Keratinocyte (primary cell): ENCODE measurements at regions not wholly inside any gene's neighbourhood (a gene's known extent, or its start where the extent isn't known, plus 50 kb on each side); places are given as distances from the start of the nearest gene placed in this dataset.

Source experiments
- DNase-seq: peaks from one replicate; pipeline ENCODE4 v3.0.0-alpha.2; 2011; ENCODE audit warnings: low read depth, missing footprints, low spot score
- FAIRE-seq: peaks from 2 replicates; lab custom pipeline; 2011; peaks lifted over from hg19 to GRCh38; lab: Jason Lieb, UNC
- H2AFZ ChIP-seq: 2 replicates; pipeline ENCODE4 v1.6.0; 2012; ENCODE audit warnings: low read length, control low read depth, inconsistent platforms; ENCODE audit not compliant: control insufficient read depth
- H3K27ac ChIP-seq: 2 replicates; pipeline ENCODE4 v1.5.1; 2011; ENCODE audit warnings: low read length; ENCODE audit not compliant: control insufficient read depth, insufficient read depth
- H3K27me3 ChIP-seq: 3 replicates; pipeline ENCODE4 v1.6.0; 2011; ENCODE audit warnings: low read length; ENCODE audit not compliant: control insufficient read depth, insufficient read depth; ENCODE audit errors: extremely low read depth
- H3K36me3 ChIP-seq, 2 experiments: 2 replicates in 1 of 2; 3 replicates in 1 of 2; pipeline ENCODE4 v1.5.1; 2011; ENCODE audit warnings: low read length in 2 of 2, mild to moderate bottlenecking in 1 of 2; ENCODE audit not compliant: control insufficient read depth in 2 of 2, insufficient read depth in 2 of 2; ENCODE audit errors: extremely low read depth in 1 of 2
- H3K4me1 ChIP-seq: 3 replicates; pipeline ENCODE4 v1.5.1; 2011; ENCODE audit warnings: low read length; ENCODE audit not compliant: control insufficient read depth, insufficient read depth; ENCODE audit errors: extremely low read depth
- H3K4me2 ChIP-seq: 3 replicates; pipeline ENCODE4 v1.6.0; 2011; ENCODE audit warnings: low read depth, low read length; ENCODE audit not compliant: control insufficient read depth, insufficient read depth; ENCODE audit errors: extremely low read depth
- H3K4me3 ChIP-seq, 3 experiments: fragments of 200-600 bp in 1 of 3; sonication (generic) in 1 of 3; 2 replicates in 2 of 3; 3 replicates in 1 of 3; pipeline ENCODE4 v1.5.1; 2011 to 2016; ENCODE audit warnings: low read length in 3 of 3, mild to moderate bottlenecking in 3 of 3, control low read depth in 2 of 3, inconsistent platforms in 1 of 3, low read depth in 1 of 3, mixed read lengths in 1 of 3, mixed run types in 1 of 3, moderate library complexity in 1 of 3; ENCODE audit not compliant: control insufficient read depth in 2 of 3, insufficient read depth in 2 of 3; ENCODE audit errors: extremely low read depth in 1 of 3
- H3K79me2 ChIP-seq: 2 replicates; pipeline ENCODE4 v1.6.0; 2012; ENCODE audit warnings: low read length; ENCODE audit not compliant: control insufficient read depth, insufficient read depth
- H3K9ac ChIP-seq: 3 replicates; pipeline ENCODE4 v1.6.0; 2011; ENCODE audit warnings: low read length; ENCODE audit not compliant: control insufficient read depth, insufficient read depth; ENCODE audit errors: extremely low read depth
- H3K9me1 ChIP-seq: 3 replicates; pipeline ENCODE4 v1.6.0; 2011; ENCODE audit warnings: low read length; ENCODE audit not compliant: control insufficient read depth, insufficient read depth; ENCODE audit errors: extremely low read depth
- H3K9me3 ChIP-seq: 2 replicates; pipeline ENCODE4 v1.5.1; 2012; ENCODE audit warnings: low read depth, low read length; ENCODE audit not compliant: control insufficient read depth
- H4K20me1 ChIP-seq: 3 replicates; pipeline ENCODE4 v1.6.0; 2011; ENCODE audit warnings: low read length; ENCODE audit not compliant: control insufficient read depth, insufficient read depth; ENCODE audit errors: extremely low read depth
- CTCF ChIP-seq, 3 experiments: IDR thresholded peaks in 1 of 3; conservative IDR thresholded peaks in 1 of 3; optimal IDR thresholded peaks in 1 of 3; 2 replicates in 2 of 3; 3 replicates in 1 of 3; pipeline versions ENCODE3 to v1.5.1; 2011; ENCODE audit warnings: low read length in 3 of 3, mild to moderate bottlenecking in 3 of 3, moderate library complexity in 2 of 3, control low read depth in 1 of 3, inconsistent platforms in 1 of 3; ENCODE audit not compliant: insufficient read depth in 2 of 3; ENCODE audit errors: extremely low read depth in 1 of 3
- EZH2 ChIP-seq: IDR thresholded peaks from one replicate; pipeline ENCODE4 v1.6.1; 2012; ENCODE audit warnings: inconsistent platforms, mild to moderate bottlenecking, low read length, moderate library complexity
- dilution Hi-C: fragments of 300-500 bp; cut with MboI; formaldehyde crosslinking; loops from one replicate; pipeline ENCODE4 v1.7.0; 2020; ENCODE audit warnings: low sequenced_read_pairs; ENCODE audit not compliant: extremely low pct_ligation_motif_present

DNA sequence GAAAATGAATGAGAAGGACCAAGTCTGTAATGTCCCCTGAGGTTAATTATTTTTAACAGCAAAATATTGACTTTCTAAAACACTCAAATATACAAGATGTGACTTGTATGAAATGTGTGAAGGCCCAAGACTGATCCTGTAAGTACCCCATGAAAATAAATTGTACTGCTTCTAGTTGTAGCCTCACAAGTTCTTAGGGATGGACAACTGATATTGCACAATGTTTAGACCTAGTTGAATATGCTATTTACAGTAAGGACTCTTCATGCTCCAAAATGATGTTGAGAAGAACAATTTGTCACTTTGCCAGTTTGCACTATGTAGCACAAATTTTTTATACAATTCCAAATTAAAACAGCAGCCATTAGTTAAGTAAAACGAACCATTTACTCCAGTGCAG, 139.7 kb upstream of the GDNF start:
- H3K9me1 ChIP-seq: no peaks in the 10 kb centered on the region
- DNase-seq (no peak), FAIRE-seq (no peak)
- H3K4me3 ChIP-seq: no peak overlapping the region
- no peak overlapping the region for H3K9ac ChIP-seq
- dilution Hi-C loops: no loop called here
- H3K27me3 ChIP-seq: no peaks in the 10 kb centered on the region
- H3K4me1 ChIP-seq: peaks cover 3% of the 10 kb centered on the region
- no peaks in the 10 kb centered on the region for H3K36me3 ChIP-seq
- H3K9me3 ChIP-seq: no peaks in the 10 kb centered on the region
- no peak overlapping the region for H2AFZ ChIP-seq
- H3K79me2 ChIP-seq: no peaks in the 10 kb centered on the region
- TF ChIP-seq CTCF (optimal IDR thresholded peaks at IDR 0.05 in 1 of 3, IDR thresholded peaks at IDR 0.05 in 1 of 3, conservative IDR thresholded peaks at IDR 0.05 in 1 of 3; ENCODE audit: extremely low read depth in 1 of 3, insufficient read depth in 2 of 3, low read length in 3 of 3): no peak
- no peak for TF ChIP-seq EZH2
- H3K4me2 ChIP-seq: no peak overlapping the region
- no peaks in the 10 kb centered on the region for H4K20me1 ChIP-seq
- no peak overlapping the region for H3K27ac ChIP-seq

GRCh38 chr5:37975531-37975930, 135.7 kb upstream of the GDNF start:
- no peak for DNase-seq
- Histone ChIP-seq H3K36me3 (no peaks in the 10 kb centered on the region), H3K9me1 (no peaks in the 10 kb centered on the region), H3K4me3 (no peak overlapping the region), H3K27me3 (no peaks in the 10 kb centered on the region), H3K4me1 (no peaks in the 10 kb centered on the region), H3K79me2 (no peaks in the 10 kb centered on the region), H3K27ac (no peak overlapping the region), H4K20me1 (no peaks in the 10 kb centered on the region), H3K9ac (no peak overlapping the region), H3K4me2 (no peak overlapping the region), H2AFZ (no peak overlapping the region), H3K9me3 (no peaks in the 10 kb centered on the region)
- no peak for FAIRE-seq
- TF ChIP-seq EZH2 (no peak), CTCF (optimal IDR thresholded peaks at IDR 0.05 in 1 of 3, IDR thresholded peaks at IDR 0.05 in 1 of 3, conservative IDR thresholded peaks at IDR 0.05 in 1 of 3; ENCODE audit: extremely low read depth in 1 of 3, insufficient read depth in 2 of 3, low read length in 3 of 3) (no peak)
- dilution Hi-C loops: no loop called here
